HepG2 (cell line): ENCODE measurements at regions not wholly inside any gene's neighbourhood (a gene's known extent, or its start where the extent isn't known, plus 50 kb on each side); places are given as distances from the start of the nearest gene placed in this dataset.
A peak's percentile ranks its signal among the peaks of the same experiment; 100 is the strongest.

Experiments
- AFF4 ChIP-seq: sonication (generic); formaldehyde crosslinking; IDR thresholded peaks from 2 replicates; pipeline ENCODE4 v1.4.0; 2020; ENCODE audit warnings: missing genetic modification reagents
- BRCA1 ChIP-seq: sonication (generic); formaldehyde crosslinking; IDR thresholded peaks from 2 replicates; pipeline ENCODE4 v1.4.0; 2020; ENCODE audit warnings: missing genetic modification reagents
- CBX1 ChIP-seq: IDR thresholded peaks from one replicate; pipeline ENCODE4 v1.6.1; 2016; ENCODE audit warnings: antibody characterized with exemption, low read depth
- ELF1 ChIP-seq: sonication (generic); formaldehyde crosslinking; IDR thresholded peaks from 2 replicates; pipeline ENCODE4 v1.4.0; 2020; ENCODE audit warnings: missing genetic modification reagents
- JUNB ChIP-seq: sonication (generic); formaldehyde crosslinking; IDR thresholded peaks from 2 replicates; pipeline ENCODE4 v1.8.0; 2022; ENCODE audit warnings: missing genetic modification reagents, mild to moderate bottlenecking, borderline replicate concordance
- LRRFIP1 ChIP-seq: sonication (generic); formaldehyde crosslinking; conservative IDR thresholded peaks from 2 replicates; pipeline ENCODE4 v1.4.0; 2020; ENCODE audit warnings: missing genetic modification reagents
- MAZ ChIP-seq, 2 experiments: sonication (generic) in 1 of 2; formaldehyde crosslinking in 1 of 2; IDR thresholded peaks; 2 replicates each; pipeline versions ENCODE4 v1.5.0 to v1.6.1; 2012 to 2020; ENCODE audit warnings: low read depth in 2 of 2, mild to moderate bottlenecking in 2 of 2, borderline replicate concordance in 1 of 2, improper control_type of control experiment in 1 of 2, low read length in 1 of 2, missing genetic modification reagents in 1 of 2, moderate library complexity in 1 of 2
- RNF2 ChIP-seq: fragments of 450-650 bp; conservative IDR thresholded peaks from 2 replicates; pipeline ENCODE4 v1.6.1; 2016; ENCODE audit warnings: low read depth
- SKI ChIP-seq: fragments of 450-650 bp; IDR thresholded peaks from one replicate; pipeline ENCODE4 v1.6.1; 2018; ENCODE audit warnings: mild to moderate bottlenecking; ENCODE audit not compliant: partially characterized antibody
- TFE3 ChIP-seq: IDR thresholded peaks from 2 replicates; pipeline ENCODE4 v1.6.1; 2016
- YEATS4 ChIP-seq: sonication (generic); formaldehyde crosslinking; IDR thresholded peaks from 2 replicates; pipeline ENCODE4 v1.4.0; 2020; ENCODE audit warnings: missing genetic modification reagents, borderline replicate concordance
- ZFYVE20 ChIP-seq: sonication (generic); formaldehyde crosslinking; IDR thresholded peaks from 2 replicates; pipeline ENCODE4 v1.8.0; 2023; ENCODE audit warnings: low read depth, mild to moderate bottlenecking, moderate library complexity, missing genetic modification reagents, borderline replicate concordance
- ZNF18 ChIP-seq: sonication (generic); formaldehyde crosslinking; IDR thresholded peaks from 2 replicates; pipeline ENCODE4 v1.8.0; 2022; ENCODE audit warnings: mild to moderate bottlenecking, missing genetic modification reagents; ENCODE audit not compliant: insufficient replicate concordance
- ZNF543 ChIP-seq: sonication (generic); formaldehyde crosslinking; IDR thresholded peaks from 2 replicates; pipeline ENCODE4 v1.4.0; 2020; ENCODE audit warnings: mild to moderate bottlenecking, missing genetic modification reagents
- ZNF670 ChIP-seq: sonication (generic); formaldehyde crosslinking; IDR thresholded peaks from 2 replicates; pipeline ENCODE4 v1.8.0; 2022; ENCODE audit warnings: mild to moderate bottlenecking, missing genetic modification reagents, borderline replicate concordance
- TF ChIP-seq, protein P1 (sequence below): sonication (generic); formaldehyde crosslinking; IDR thresholded peaks from 2 replicates; pipeline ENCODE4 v1.4.0; 2020; ENCODE audit warnings: missing genetic modification reagents, borderline replicate concordance

DNA sequence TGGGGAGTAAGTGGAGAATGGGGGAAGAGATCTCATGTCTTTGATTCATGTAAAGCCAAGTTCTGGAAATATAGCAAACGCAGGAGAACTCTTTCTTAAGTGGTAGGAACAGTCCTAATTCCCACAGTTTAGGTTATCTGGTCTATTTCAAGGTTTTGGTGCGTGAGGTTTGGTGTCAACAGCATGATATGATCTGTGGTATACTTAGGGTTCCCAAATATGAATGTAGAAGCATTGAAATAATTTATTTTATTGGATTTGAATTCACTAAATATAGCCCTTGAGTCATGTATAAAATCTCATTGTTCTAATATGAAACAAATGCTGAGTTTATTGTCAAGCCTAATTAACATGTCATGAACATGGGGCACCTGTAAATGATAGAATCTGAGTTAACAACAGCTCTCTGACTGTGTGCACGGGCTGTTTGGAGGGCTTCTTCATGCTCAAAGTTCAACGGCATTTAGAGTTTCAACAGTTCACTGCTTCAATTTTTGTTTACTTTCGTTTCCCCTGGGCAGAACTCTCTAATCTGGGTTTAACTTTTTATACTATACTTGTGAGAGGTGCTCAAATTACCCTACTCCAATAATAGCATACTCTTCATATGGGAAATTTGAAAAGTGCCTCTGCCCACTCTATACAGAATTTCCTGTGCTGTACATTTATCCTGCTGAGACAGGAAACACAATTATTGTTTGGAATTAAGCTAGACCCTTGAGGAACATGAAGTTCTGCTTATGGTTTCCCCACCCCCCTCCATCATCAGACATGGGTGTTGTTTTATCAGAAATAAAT is 236.3 kb upstream of the ZNF217 start (continued):
- TF ChIP-seq AFF4 (CRISPR knock-in tag) (no peak), RNF2 (no peak), CBX1 (no peak), ZNF18 (CRISPR knock-in tag) (no peak), YEATS4 (peak; percentile 30; the same call in 1 of the 2 replicates), BRCA1 (CRISPR knock-in tag) (no peak), ELF1 (CRISPR knock-in tag) (no peak), ZNF670 (no peak; the same call in 1 of the 2 replicates), LRRFIP1 (no peak), JUNB (CRISPR knock-in tag) (no peak), TFE3 (CRISPR knock-in tag) (0 out of 2 replicates have a peak, but pooled peaks have one; percentile 13), ZFYVE20 (no peak), ZNF543 (CRISPR knock-in tag) (no peak), MAZ (IDR thresholded peaks at IDR 0.05; ENCODE audit: borderline replicate concordance, low read depth, low read length) (no peak), MAZ (CRISPR knock-in tag; IDR thresholded peaks at IDR 0.05; ENCODE audit: low read depth) (no peak), SKI (no peak)
- TF ChIP-seq, protein P1, sequence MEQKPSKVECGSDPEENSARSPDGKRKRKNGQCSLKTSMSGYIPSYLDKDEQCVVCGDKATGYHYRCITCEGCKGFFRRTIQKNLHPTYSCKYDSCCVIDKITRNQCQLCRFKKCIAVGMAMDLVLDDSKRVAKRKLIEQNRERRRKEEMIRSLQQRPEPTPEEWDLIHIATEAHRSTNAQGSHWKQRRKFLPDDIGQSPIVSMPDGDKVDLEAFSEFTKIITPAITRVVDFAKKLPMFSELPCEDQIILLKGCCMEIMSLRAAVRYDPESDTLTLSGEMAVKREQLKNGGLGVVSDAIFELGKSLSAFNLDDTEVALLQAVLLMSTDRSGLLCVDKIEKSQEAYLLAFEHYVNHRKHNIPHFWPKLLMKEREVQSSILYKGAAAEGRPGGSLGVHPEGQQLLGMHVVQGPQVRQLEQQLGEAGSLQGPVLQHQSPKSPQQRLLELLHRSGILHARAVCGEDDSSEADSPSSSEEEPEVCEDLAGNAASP (CRISPR knock-in tag): peak; percentile 67; the same call in 1 of the 2 replicates
